ENCODE measurements at regions not wholly inside any gene's neighbourhood (a gene's known extent, or its start where the extent isn't known, plus 50 kb on each side); places are given as distances from the start of the nearest gene placed in this dataset.

GRCh38 chr18:64803471-64803870 lies 654.6 kb upstream of the LINC00305 start:
- Histone ChIP-seq H3K9ac (ENCODE audit: low read length) (no peak overlapping the region), H4K20me1 (ENCODE audit: insufficient read depth) (no peaks in the 10 kb centered on the region), H3K27ac (ENCODE audit: low read length) (no peak overlapping the region), H3K9me2 (ENCODE audit: insufficient read depth, low read length) (no peaks in the 10 kb centered on the region), H3F3A (ENCODE audit: insufficient read depth, low read length, poor library complexity, severe bottlenecking) (no peaks in the 10 kb centered on the region), H3K4me2 (ENCODE audit: low read length) (no peak overlapping the region), H3K4me3 (ENCODE audit: low read length) (no peak overlapping the region), H3K79me2 (replicated peaks; ENCODE audit: insufficient read depth, low read length) (no peaks in the 10 kb centered on the region), H3K9me3 (ENCODE audit: low read length) (no peaks in the 10 kb centered on the region), H3K27me3 (ENCODE audit: insufficient read depth, low read depth, low read length) (no peaks in the 10 kb centered on the region), H3K36me3 (ENCODE audit: insufficient read depth, low read length) (no peaks in the 10 kb centered on the region), H2AFZ (ENCODE audit: low read depth, low read length) (no peak overlapping the region)
- no peak for TF ChIP-seq MXI1 (conservative IDR thresholded peaks at IDR 0.05; ENCODE audit: poor library complexity, severe bottlenecking)
- no peak for TF ChIP-seq EZH2 (IDR thresholded peaks at IDR 0.05; ENCODE audit: borderline replicate concordance, insufficient read depth, low read length, poor library complexity, severe bottlenecking)
- no peak for TF ChIP-seq CTCF (IDR thresholded peaks at IDR 0.05; ENCODE audit: poor library complexity, severe bottlenecking)
- no peak for TF ChIP-seq TAF1 (IDR thresholded peaks at IDR 0.05; ENCODE audit: low read depth)
- TF ChIP-seq RAD21 (conservative IDR thresholded peaks at IDR 0.05) = no peak
- TF ChIP-seq REST (IDR thresholded peaks at IDR 0.05; ENCODE audit: borderline replicate concordance) = no peak
- no peak for TF ChIP-seq EP300 (conservative IDR thresholded peaks at IDR 0.05; ENCODE audit: poor library complexity, severe bottlenecking)
- TF ChIP-seq SMC3 (conservative IDR thresholded peaks at IDR 0.05; ENCODE audit: poor library complexity) = no peak

- Histone ChIP-seq H4K20me1 (ENCODE audit: insufficient read depth) (no peaks in the 10 kb centered on the region), H3K9me2 (ENCODE audit: insufficient read depth, low read length) (no peaks in the 10 kb centered on the region), H3K27me3 (ENCODE audit: insufficient read depth, low read depth, low read length) (no peaks in the 10 kb centered on the region), H3K27ac (ENCODE audit: low read length) (no peak overlapping the region), H2AFZ (ENCODE audit: low read depth, low read length) (no peak overlapping the region), H3K4me2 (ENCODE audit: low read length) (no peak overlapping the region), H3K79me2 (replicated peaks; ENCODE audit: insufficient read depth, low read length) (no peaks in the 10 kb centered on the region), H3F3A (ENCODE audit: insufficient read depth, low read length, poor library complexity, severe bottlenecking) (no peaks in the 10 kb centered on the region), H3K36me3 (ENCODE audit: insufficient read depth, low read length) (no peaks in the 10 kb centered on the region), H3K4me3 (ENCODE audit: low read length) (no peak overlapping the region), H3K9me3 (ENCODE audit: low read length) (peaks cover 5% of the 10 kb centered on the region), H3K9ac (ENCODE audit: low read length) (no peak overlapping the region)
- TF ChIP-seq EP300 (conservative IDR thresholded peaks at IDR 0.05; ENCODE audit: poor library complexity, severe bottlenecking) (no peak), EZH2 (IDR thresholded peaks at IDR 0.05; ENCODE audit: borderline replicate concordance, insufficient read depth, low read length, poor library complexity, severe bottlenecking) (no peak), MXI1 (conservative IDR thresholded peaks at IDR 0.05; ENCODE audit: poor library complexity, severe bottlenecking) (no peak), REST (IDR thresholded peaks at IDR 0.05; ENCODE audit: borderline replicate concordance) (no peak), CTCF (IDR thresholded peaks at IDR 0.05; ENCODE audit: poor library complexity, severe bottlenecking) (no peak), TAF1 (IDR thresholded peaks at IDR 0.05; ENCODE audit: low read depth) (no peak), POLR2AphosphoS5 (IDR thresholded peaks at IDR 0.05) (no peak), SMC3 (conservative IDR thresholded peaks at IDR 0.05; ENCODE audit: poor library complexity) (no peak), RAD21 (conservative IDR thresholded peaks at IDR 0.05) (no peak)
These were observed 651.3 kb upstream of the LINC00305 start for GRCh38 chr18:64800151-64800550.

Data from neural cell (in vitro differentiated cells).